HG03196 (cell line): ENCODE measurements at regions not wholly inside any gene's neighbourhood (a gene's known extent, or its start where the extent isn't known, plus 50 kb on each side); places are given as distances from the start of the nearest gene placed in this dataset.
"Not testable (repeated sequence)": the region's sequence is repeated elsewhere in the genome, so short reads cannot be mapped to it uniquely, and the experiment has no call there.

Experiments used
- ATAC-seq: cut with Tn5 transposase; IDR thresholded peaks from one replicate; pipeline ENCODE4 v1.9.1; 2021; ENCODE audit not compliant: unreplicated experiment

DNA sequence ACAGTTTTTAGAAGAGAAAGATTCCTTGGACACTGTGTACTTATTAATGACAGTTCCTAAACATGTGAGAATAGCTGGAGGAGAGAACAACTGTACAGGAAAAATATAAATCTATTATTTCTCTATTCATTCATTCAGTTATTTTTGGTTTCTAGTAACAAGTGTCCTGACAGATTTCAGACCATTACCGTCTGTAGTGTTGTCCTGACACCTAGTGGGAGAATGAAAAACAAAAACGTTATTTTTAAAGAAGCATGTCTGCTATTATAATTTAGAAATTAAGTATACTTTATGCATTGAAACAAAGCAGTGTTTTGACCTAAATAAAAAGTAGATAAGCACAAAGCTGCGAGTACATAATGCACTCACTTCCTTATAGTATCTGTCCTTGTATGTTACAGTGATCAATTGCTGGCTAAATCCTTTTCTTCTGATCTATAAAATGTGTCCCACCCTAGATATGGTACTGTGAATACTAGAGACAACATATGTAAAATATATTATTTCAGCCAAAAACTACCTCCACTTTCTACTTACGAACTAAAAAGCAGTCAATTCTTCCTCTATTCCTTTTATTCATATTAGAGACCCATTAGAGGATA, 575.6 kb downstream of the ARL4A start:
- no peak for ATAC-seq

DNA sequence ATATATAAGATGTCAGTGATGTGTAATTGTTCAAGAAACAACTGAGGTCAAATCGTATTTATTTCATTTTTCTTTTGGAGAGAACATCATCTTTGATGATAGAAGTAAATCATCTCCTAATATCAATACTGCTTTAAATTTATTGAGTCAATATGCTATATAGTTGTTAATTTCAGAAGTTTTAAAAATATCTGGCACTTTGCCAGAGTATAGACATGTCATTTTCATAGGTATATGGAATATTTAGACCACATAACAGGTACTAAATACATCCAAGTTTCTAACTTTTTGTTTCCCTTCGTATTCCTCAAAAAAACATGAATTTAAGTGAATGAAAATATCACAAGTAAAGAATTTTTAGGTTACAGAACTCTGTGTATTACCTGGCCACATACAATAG, 577.8 kb downstream of the ARL4A start:
- ATAC-seq = no peak

GRCh38 chr7:13274205-13274604, 586.8 kb downstream of the ARL4A start:
- not testable (repeated sequence) for ATAC-seq

- no peak for ATAC-seq
Observed at GRCh38 chr7:13276977-13277376, 589.5 kb downstream of the ARL4A start.

DNA sequence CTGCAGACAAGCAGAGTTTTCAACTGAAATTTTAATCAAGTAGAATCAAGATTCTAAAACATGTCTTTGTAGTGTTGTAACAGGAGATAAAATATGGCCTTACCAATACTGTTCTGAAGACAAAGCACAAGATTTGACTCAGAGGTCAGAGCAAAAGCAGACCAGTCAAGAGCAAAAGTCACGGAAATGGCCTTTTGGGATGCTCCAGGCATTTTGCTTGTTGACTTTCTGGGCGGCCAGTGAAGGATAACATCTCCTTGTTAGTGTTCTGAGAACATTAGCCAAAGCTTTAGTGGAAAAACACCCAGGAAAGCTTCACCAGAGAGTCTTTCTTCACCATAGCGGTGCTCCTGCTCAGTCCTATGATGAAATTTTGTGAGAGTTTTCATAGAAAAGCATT, 590.6 kb downstream of the ARL4A start:
- no peak for ATAC-seq

DNA sequence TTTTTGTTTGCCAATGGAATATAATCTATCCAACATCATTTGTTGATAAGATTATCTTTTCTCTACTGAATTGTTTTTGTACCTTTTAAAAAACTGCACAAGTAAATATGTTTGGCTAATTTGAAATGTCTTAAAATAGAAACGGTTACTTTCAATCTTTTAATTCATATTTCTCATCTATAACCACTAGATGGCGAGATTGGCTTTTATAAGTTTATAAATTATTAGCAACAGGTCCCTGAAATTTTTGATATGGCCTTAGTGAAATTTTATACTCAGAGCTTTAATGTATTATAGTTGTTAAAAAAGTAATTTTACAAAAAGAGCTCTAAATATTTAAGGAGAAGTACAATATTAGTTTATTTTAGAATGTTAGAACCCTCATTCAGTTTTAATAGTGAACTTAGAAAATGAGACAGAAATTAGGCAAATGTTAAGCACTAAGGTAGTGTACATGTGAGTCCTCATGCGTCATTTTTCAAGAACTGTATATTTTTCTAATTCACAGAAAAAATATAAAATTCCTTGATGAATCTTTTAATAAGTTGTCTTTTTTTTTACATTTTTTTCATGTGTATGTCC, 592.5 kb downstream of the ARL4A start:
- ATAC-seq = no peak

GRCh38 chr7:13282377-13282980, 595.0 kb downstream of the ARL4A start:
- ATAC-seq = no peak

DNA sequence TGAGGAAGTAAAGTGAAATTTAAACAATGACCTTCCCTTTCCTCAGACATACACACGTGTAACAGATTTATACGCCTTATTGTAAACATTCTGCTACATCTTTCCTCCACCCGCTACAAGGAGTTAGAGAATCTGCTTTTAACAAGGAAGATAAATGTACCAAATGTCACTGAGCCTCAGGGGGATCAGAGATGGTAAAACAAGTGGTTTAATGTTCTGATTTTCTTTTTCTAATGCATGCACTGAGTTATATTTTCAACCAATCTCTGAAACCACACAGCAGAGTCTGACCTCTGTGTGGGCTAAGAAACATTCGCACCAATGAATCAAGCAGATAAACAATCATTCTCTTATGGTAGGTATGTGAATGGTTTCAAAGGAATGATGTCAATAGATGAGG, 599.5 kb downstream of the ARL4A start:
- ATAC-seq = no peak

GRCh38 chr7:13288516-13288915, 601.1 kb downstream of the ARL4A start:
- no peak for ATAC-seq

- no peak for ATAC-seq
Observed at GRCh38 chr7:13290975-13291374, 603.5 kb downstream of the ARL4A start.

- no peak for ATAC-seq
Observed at GRCh38 chr7:13293264-13294002, 606.0 kb downstream of the ARL4A start.

- no peak for ATAC-seq
Observed at GRCh38 chr7:13307040-13307439, 619.6 kb downstream of the ARL4A start.

DNA sequence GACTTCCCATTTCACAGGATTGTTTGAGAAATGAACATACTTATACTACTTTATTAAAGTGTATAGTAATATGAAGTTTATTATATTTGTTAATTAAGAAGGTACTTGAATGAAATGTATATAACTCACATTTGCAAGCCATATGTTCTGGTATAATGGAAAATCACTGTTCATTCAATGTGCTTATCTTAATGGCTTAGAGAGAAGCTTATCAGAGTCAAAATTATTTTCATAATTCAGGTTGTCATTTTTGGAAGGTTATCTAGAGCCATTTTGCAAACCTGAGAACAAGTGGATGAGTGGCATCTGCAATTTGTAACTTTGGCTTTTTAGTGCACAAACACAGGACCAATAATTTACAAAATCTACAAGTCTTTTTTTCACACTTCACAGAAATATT, 621.0 kb downstream of the ARL4A start:
- ATAC-seq = no peak

- no peak for ATAC-seq
Observed at GRCh38 chr7:13309535-13309934, 622.1 kb downstream of the ARL4A start.

GRCh38 chr7:13312307-13312706, 624.9 kb downstream of the ARL4A start:
- ATAC-seq = no peak

GRCh38 chr7:13320333-13320732, 632.9 kb downstream of the ARL4A start:
- no peak for ATAC-seq

DNA sequence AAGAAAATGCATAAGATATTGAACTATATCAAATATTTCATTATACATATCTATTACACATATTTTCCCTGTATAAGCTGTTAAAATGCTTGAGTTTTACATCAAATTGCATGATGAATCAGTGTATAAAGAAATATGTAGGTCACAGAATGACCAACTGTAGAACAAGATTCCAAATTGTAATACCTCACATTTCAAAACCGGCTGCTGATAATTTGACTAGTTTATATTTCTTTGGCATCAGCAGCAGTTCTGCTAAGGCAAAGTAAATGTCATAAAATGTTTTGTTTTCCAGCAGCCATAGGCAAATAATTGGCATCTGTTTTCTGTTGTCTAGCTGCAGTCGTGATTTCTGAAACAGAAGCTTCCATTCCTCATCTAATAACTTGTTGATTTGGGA, 633.9 kb downstream of the ARL4A start:
- ATAC-seq = no peak

DNA sequence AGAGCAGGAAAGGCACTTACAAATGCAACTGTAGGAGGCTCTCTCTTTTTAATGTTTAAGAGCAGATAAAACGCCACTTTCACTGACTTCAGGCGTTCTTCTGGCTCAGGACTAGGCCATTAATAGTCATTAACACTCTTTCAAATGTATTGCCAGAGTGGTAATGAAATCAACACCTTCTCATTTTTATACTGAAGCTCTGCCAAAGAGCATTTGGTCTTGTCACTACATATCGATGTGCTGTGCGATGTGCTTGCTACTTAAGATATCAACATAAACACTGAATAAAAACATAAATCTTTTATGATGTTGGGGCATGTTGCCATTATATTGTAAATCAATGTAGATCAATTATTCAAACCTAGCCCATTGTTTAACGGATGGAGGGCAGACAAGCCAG, 634.7 kb downstream of the ARL4A start:
- no peak for ATAC-seq

- no peak for ATAC-seq
Observed at GRCh38 chr7:13327669-13328068, 640.2 kb downstream of the ARL4A start.

DNA sequence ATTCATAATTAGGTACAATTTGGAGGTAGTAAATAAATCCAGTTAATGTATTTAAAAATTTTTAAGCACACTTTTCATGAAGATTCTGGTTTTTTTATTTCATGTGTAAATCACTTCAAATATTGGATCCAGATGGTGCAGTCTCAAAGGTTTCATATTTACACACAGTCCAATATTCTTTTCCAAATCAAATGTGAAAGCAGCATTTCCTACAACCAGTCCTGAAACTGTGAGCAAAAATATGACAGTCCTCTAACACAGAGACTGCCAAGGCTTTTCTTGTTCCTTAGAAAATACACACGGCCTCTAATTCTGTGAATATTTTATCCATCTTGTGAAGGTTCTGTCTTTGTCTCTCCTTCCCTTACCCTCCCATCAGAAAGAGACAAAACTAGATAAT, 645.9 kb downstream of the ARL4A start:
- ATAC-seq = no peak

GRCh38 chr7:13336227-13336626, 648.8 kb downstream of the ARL4A start:
- no peak for ATAC-seq

- ATAC-seq = no peak
Observed at GRCh38 chr7:13352677-13353076, 636.8 kb downstream of the ETV1 start.
